ENCODE measurements at regions not wholly inside any gene's neighbourhood (a gene's known extent, or its start where the extent isn't known, plus 50 kb on each side); places are given as distances from the start of the nearest gene placed in this dataset.

GRCh38 chr16:65961476-65962143, 404.9 kb upstream of the CDH5 start:
- Histone ChIP-seq H2AFZ (ENCODE audit: low read length) (no peak overlapping the region), H3K9ac (ENCODE audit: low read length) (no peak overlapping the region), H3K36me3 (ENCODE audit: insufficient read depth, low read length) (no peaks in the 10 kb centered on the region), H3K4me3 (ENCODE audit: low read length) (no peak overlapping the region), H3K9me2 (replicated peaks; ENCODE audit: insufficient read depth, low read length) (no peaks in the 10 kb centered on the region), H3K79me2 (ENCODE audit: low read length) (no peaks in the 10 kb centered on the region), H3K27me3 (ENCODE audit: low read length) (no peaks in the 10 kb centered on the region), H3K9me3 (ENCODE audit: low read length) (no peaks in the 10 kb centered on the region), H3K27ac (ENCODE audit: low read length) (no peak overlapping the region), H3K4me2 (ENCODE audit: low read depth, low read length, poor library complexity, severe bottlenecking) (no peak overlapping the region), H3K4me1 (ENCODE audit: low read length) (no peaks in the 10 kb centered on the region), H4K20me1 (ENCODE audit: insufficient read depth, low read depth, low read length) (no peaks in the 10 kb centered on the region)
- no peak for DNase-seq

- Histone ChIP-seq H3K27me3 (ENCODE audit: low read length) (no peaks in the 10 kb centered on the region), H3K36me3 (ENCODE audit: insufficient read depth, low read length) (no peaks in the 10 kb centered on the region), H3K9ac (ENCODE audit: low read length) (no peak overlapping the region), H2AFZ (ENCODE audit: low read length) (no peak overlapping the region), H3K9me2 (replicated peaks; ENCODE audit: insufficient read depth, low read length) (no peaks in the 10 kb centered on the region), H3K9me3 (ENCODE audit: low read length) (no peaks in the 10 kb centered on the region), H3K79me2 (ENCODE audit: low read length) (no peaks in the 10 kb centered on the region), H3K4me1 (ENCODE audit: low read length) (no peaks in the 10 kb centered on the region), H3K27ac (ENCODE audit: low read length) (no peak overlapping the region), H3K4me2 (ENCODE audit: low read depth, low read length, poor library complexity, severe bottlenecking) (no peak overlapping the region), H4K20me1 (ENCODE audit: insufficient read depth, low read depth, low read length) (no peaks in the 10 kb centered on the region), H3K4me3 (ENCODE audit: low read length) (no peak overlapping the region)
- DNase-seq: no peak
Observed at GRCh38 chr16:65959983-65960382, 406.5 kb upstream of the CDH5 start.

- no peak overlapping the region for H3K27ac ChIP-seq (ENCODE audit: low read length)
- no peaks in the 10 kb centered on the region for H3K79me2 ChIP-seq (ENCODE audit: low read length)
- no peaks in the 10 kb centered on the region for H3K36me3 ChIP-seq (ENCODE audit: insufficient read depth, low read length)
- H3K4me2 ChIP-seq (ENCODE audit: low read depth, low read length, poor library complexity, severe bottlenecking): no peak overlapping the region
- no peaks in the 10 kb centered on the region for H4K20me1 ChIP-seq (ENCODE audit: insufficient read depth, low read depth, low read length)
- H3K9ac ChIP-seq (ENCODE audit: low read length): no peak overlapping the region
- no peaks in the 10 kb centered on the region for H3K9me2 ChIP-seq (replicated peaks; ENCODE audit: insufficient read depth, low read length)
- no peaks in the 10 kb centered on the region for H3K4me1 ChIP-seq (ENCODE audit: low read length)
- no peak for DNase-seq
- no peaks in the 10 kb centered on the region for H3K27me3 ChIP-seq (ENCODE audit: low read length)
- H3K4me3 ChIP-seq (ENCODE audit: low read length): no peak overlapping the region
- no peak overlapping the region for H2AFZ ChIP-seq (ENCODE audit: low read length)
- H3K9me3 ChIP-seq (ENCODE audit: low read length): no peaks in the 10 kb centered on the region
Observed at GRCh38 chr16:65958086-65958485, 408.4 kb upstream of the CDH5 start.

GRCh38 chr16:65956100-65956499, 410.4 kb upstream of the CDH5 start:
- H3K9me3 ChIP-seq (ENCODE audit: low read length): no peaks in the 10 kb centered on the region
- no peak overlapping the region for H3K4me2 ChIP-seq (ENCODE audit: low read depth, low read length, poor library complexity, severe bottlenecking)
- no peak overlapping the region for H2AFZ ChIP-seq (ENCODE audit: low read length)
- no peak for DNase-seq
- no peaks in the 10 kb centered on the region for H4K20me1 ChIP-seq (ENCODE audit: insufficient read depth, low read depth, low read length)
- H3K36me3 ChIP-seq (ENCODE audit: insufficient read depth, low read length): no peaks in the 10 kb centered on the region
- no peaks in the 10 kb centered on the region for H3K27me3 ChIP-seq (ENCODE audit: low read length)
- no peaks in the 10 kb centered on the region for H3K79me2 ChIP-seq (ENCODE audit: low read length)
- no peak overlapping the region for H3K4me3 ChIP-seq (ENCODE audit: low read length)
- no peaks in the 10 kb centered on the region for H3K4me1 ChIP-seq (ENCODE audit: low read length)
- no peaks in the 10 kb centered on the region for H3K9me2 ChIP-seq (replicated peaks; ENCODE audit: insufficient read depth, low read length)
- H3K9ac ChIP-seq (ENCODE audit: low read length): no peak overlapping the region
- no peak overlapping the region for H3K27ac ChIP-seq (ENCODE audit: low read length)

- DNase-seq: no peak
Observed at GRCh38 chr16:65954446-65954845, 412.0 kb upstream of the CDH5 start.

GRCh38 chr16:65950211-65950610, 416.3 kb upstream of the CDH5 start:
- Histone ChIP-seq H3K4me1 (ENCODE audit: low read length) (no peaks in the 10 kb centered on the region), H2AFZ (ENCODE audit: low read length) (no peak overlapping the region), H3K79me2 (ENCODE audit: low read length) (no peaks in the 10 kb centered on the region), H3K9me3 (ENCODE audit: low read length) (no peaks in the 10 kb centered on the region), H3K27ac (ENCODE audit: low read length) (no peak overlapping the region), H4K20me1 (ENCODE audit: insufficient read depth, low read depth, low read length) (no peaks in the 10 kb centered on the region), H3K27me3 (ENCODE audit: low read length) (no peaks in the 10 kb centered on the region), H3K36me3 (ENCODE audit: insufficient read depth, low read length) (no peaks in the 10 kb centered on the region), H3K4me3 (ENCODE audit: low read length) (no peak overlapping the region), H3K4me2 (ENCODE audit: low read depth, low read length, poor library complexity, severe bottlenecking) (no peak overlapping the region), H3K9me2 (replicated peaks; ENCODE audit: insufficient read depth, low read length) (no peaks in the 10 kb centered on the region), H3K9ac (ENCODE audit: low read length) (no peak overlapping the region)
- DNase-seq: no peak

More at GRCh38 chr16:65954446-65954845, 412.0 kb upstream of the CDH5 start:
- H3K27ac ChIP-seq (ENCODE audit: low read length): no peak overlapping the region
- no peak overlapping the region for H3K9ac ChIP-seq (ENCODE audit: low read length)
- no peak overlapping the region for H3K4me3 ChIP-seq (ENCODE audit: low read length)
- H3K4me2 ChIP-seq (ENCODE audit: low read depth, low read length, poor library complexity, severe bottlenecking): no peak overlapping the region
- H2AFZ ChIP-seq (ENCODE audit: low read length): no peak overlapping the region
- H3K9me3 ChIP-seq (ENCODE audit: low read length): no peaks in the 10 kb centered on the region
- H3K9me2 ChIP-seq (replicated peaks; ENCODE audit: insufficient read depth, low read length): no peaks in the 10 kb centered on the region
- H3K27me3 ChIP-seq (ENCODE audit: low read length): no peaks in the 10 kb centered on the region
- H3K36me3 ChIP-seq (ENCODE audit: insufficient read depth, low read length): no peaks in the 10 kb centered on the region
- H3K4me1 ChIP-seq (ENCODE audit: low read length): no peaks in the 10 kb centered on the region
- H3K79me2 ChIP-seq (ENCODE audit: low read length): no peaks in the 10 kb centered on the region
- H4K20me1 ChIP-seq (ENCODE audit: insufficient read depth, low read depth, low read length): no peaks in the 10 kb centered on the region

GRCh38 chr16:65948361-65948760, 418.1 kb upstream of the CDH5 start:
- no peak overlapping the region for H2AFZ ChIP-seq (ENCODE audit: low read length)
- no peak overlapping the region for H3K4me3 ChIP-seq (ENCODE audit: low read length)
- no peaks in the 10 kb centered on the region for H3K9me2 ChIP-seq (replicated peaks; ENCODE audit: insufficient read depth, low read length)
- H3K27ac ChIP-seq (ENCODE audit: low read length): no peak overlapping the region
- no peaks in the 10 kb centered on the region for H3K36me3 ChIP-seq (ENCODE audit: insufficient read depth, low read length)
- H3K9me3 ChIP-seq (ENCODE audit: low read length): no peaks in the 10 kb centered on the region
- no peak overlapping the region for H3K4me2 ChIP-seq (ENCODE audit: low read depth, low read length, poor library complexity, severe bottlenecking)
- H3K9ac ChIP-seq (ENCODE audit: low read length): no peak overlapping the region
- H4K20me1 ChIP-seq (ENCODE audit: insufficient read depth, low read depth, low read length): no peaks in the 10 kb centered on the region
- no peak for DNase-seq
- H3K79me2 ChIP-seq (ENCODE audit: low read length): no peaks in the 10 kb centered on the region
- H3K27me3 ChIP-seq (ENCODE audit: low read length): no peaks in the 10 kb centered on the region
- H3K4me1 ChIP-seq (ENCODE audit: low read length): no peaks in the 10 kb centered on the region

GRCh38 chr16:65947951-65948350, 418.5 kb upstream of the CDH5 start:
- Histone ChIP-seq H3K4me2 (ENCODE audit: low read depth, low read length, poor library complexity, severe bottlenecking) (no peak overlapping the region), H3K9ac (ENCODE audit: low read length) (no peak overlapping the region), H3K9me3 (ENCODE audit: low read length) (no peaks in the 10 kb centered on the region), H3K4me3 (ENCODE audit: low read length) (no peak overlapping the region), H3K4me1 (ENCODE audit: low read length) (no peaks in the 10 kb centered on the region), H3K27me3 (ENCODE audit: low read length) (no peaks in the 10 kb centered on the region), H3K79me2 (ENCODE audit: low read length) (no peaks in the 10 kb centered on the region), H3K9me2 (replicated peaks; ENCODE audit: insufficient read depth, low read length) (no peaks in the 10 kb centered on the region), H3K27ac (ENCODE audit: low read length) (no peak overlapping the region), H3K36me3 (ENCODE audit: insufficient read depth, low read length) (no peaks in the 10 kb centered on the region), H4K20me1 (ENCODE audit: insufficient read depth, low read depth, low read length) (no peaks in the 10 kb centered on the region), H2AFZ (ENCODE audit: low read length) (no peak overlapping the region)
- no peak for DNase-seq

Data from Karpas-422 (cell line).